HUES6 (cell line): ENCODE measurements at regions not wholly inside any gene's neighbourhood (a gene's known extent, or its start where the extent isn't known, plus 50 kb on each side); places are given as distances from the start of the nearest gene placed in this dataset.

Experiments used
- H3K27ac ChIP-seq: 2 replicates; pipeline ENCODE4 v1.7.0; 2013; ENCODE audit warnings: low read depth, mild to moderate bottlenecking, low read length, inconsistent platforms
- H3K27me3 ChIP-seq: 2 replicates; pipeline ENCODE4 v1.6.1; 2013; ENCODE audit warnings: low read length; ENCODE audit not compliant: control insufficient read depth, insufficient read depth
- H3K36me3 ChIP-seq: 2 replicates; pipeline ENCODE4 v1.6.1; 2013; ENCODE audit warnings: low read length; ENCODE audit not compliant: control insufficient read depth, insufficient read depth
- H3K4me1 ChIP-seq: 2 replicates; pipeline ENCODE4 v1.6.1; 2013; ENCODE audit warnings: low read length; ENCODE audit not compliant: control insufficient read depth, insufficient read depth
- H3K4me3 ChIP-seq: 2 replicates; pipeline ENCODE4 v1.5.1; 2013; ENCODE audit warnings: low read depth, low read length
- H3K9ac ChIP-seq: one replicate; pipeline ENCODE4 v1.6.1; 2013; ENCODE audit warnings: mild to moderate bottlenecking, low read length
- H3K9me3 ChIP-seq: 2 replicates; pipeline ENCODE4 v1.6.1; 2013; ENCODE audit warnings: low read depth, low read length; ENCODE audit not compliant: control insufficient read depth, insufficient read depth

DNA sequence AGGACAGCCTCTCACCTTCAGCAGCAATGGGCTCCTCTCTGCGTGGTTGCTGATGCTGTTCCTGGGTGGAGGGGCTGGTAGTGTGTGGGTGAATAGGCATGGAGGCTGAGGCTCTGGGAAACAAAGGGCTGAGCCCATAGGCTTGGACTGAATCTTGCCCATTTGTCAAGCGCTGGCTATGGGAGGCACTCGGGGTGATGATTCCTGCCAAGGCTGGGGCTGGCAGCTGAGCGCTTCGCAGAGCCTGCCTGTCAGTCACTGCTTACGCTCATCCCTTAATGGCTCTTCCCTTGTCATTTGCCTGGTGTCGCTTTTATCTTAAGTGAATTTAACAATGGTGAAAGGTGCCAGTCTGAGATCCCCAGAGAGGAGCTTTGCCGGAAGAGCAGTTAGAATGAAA, 353.3 kb downstream of the PBX1 start:
- Histone ChIP-seq H3K4me1 (no peaks in the 10 kb centered on the region), H3K27me3 (no peaks in the 10 kb centered on the region; the same call in 1 of the 2 replicates), H3K4me3 (no peak overlapping the region), H3K9me3 (no peaks in the 10 kb centered on the region), H3K9ac (no peak overlapping the region), H3K36me3 (no peaks in the 10 kb centered on the region), H3K27ac (no peak overlapping the region)

DNA sequence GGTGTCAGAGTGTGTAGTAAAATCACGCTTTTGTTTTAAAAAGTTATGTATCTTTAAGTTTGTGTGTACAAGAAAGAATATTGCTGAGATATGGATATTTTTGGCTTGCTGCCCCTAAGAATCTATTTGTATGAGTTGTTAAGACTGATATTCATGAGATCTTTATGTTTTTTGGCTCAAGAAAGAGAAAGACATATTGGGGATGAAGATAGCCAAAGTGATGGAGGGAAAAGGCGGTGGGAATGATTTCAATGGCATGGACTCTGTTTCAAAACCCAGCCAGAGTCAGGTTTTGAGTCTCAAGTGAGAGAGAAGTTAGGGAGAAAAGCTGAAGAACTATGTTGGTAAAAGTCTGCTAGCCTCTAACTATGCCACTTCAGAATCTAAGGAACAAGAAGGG, 351.7 kb downstream of the PBX1 start:
- no peak overlapping the region for H3K27ac ChIP-seq
- H3K4me1 ChIP-seq = no peaks in the 10 kb centered on the region
- no peaks in the 10 kb centered on the region for H3K9me3 ChIP-seq
- H3K9ac ChIP-seq = no peak overlapping the region
- no peaks in the 10 kb centered on the region for H3K36me3 ChIP-seq
- H3K4me3 ChIP-seq = no peak overlapping the region
- H3K27me3 ChIP-seq = no peaks in the 10 kb centered on the region

- H3K36me3 ChIP-seq = no peaks in the 10 kb centered on the region
- H3K27me3 ChIP-seq = no peaks in the 10 kb centered on the region
- H3K4me1 ChIP-seq = peaks cover 5% of the 10 kb centered on the region
- no peak overlapping the region for H3K4me3 ChIP-seq
- H3K27ac ChIP-seq = no peak overlapping the region
- no peaks in the 10 kb centered on the region for H3K9me3 ChIP-seq
- no peak overlapping the region for H3K9ac ChIP-seq
Observed at GRCh38 chr1:164907666-164908065, 348.7 kb downstream of the PBX1 start.

DNA sequence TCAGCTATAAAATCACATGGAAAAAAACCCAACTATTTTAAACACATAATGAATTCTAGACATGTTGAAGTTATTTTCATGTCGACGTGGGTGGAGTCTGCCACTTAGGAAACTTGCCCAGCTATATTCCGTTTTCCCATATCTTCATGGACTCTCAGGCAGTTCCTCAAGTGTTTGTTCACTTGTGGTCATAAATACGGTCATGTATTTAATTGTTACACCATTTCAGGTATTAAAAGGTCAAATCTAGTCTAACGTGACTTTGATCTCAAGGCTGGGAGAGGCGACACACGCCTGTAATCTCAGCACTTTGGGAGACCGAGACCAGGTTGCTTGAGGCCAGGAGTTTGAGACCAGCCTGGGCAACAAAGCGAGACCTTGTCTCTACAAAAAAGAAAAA, 346.9 kb downstream of the PBX1 start:
- Histone ChIP-seq H3K9me3 (no peaks in the 10 kb centered on the region), H3K9ac (no peak overlapping the region), H3K4me3 (no peak overlapping the region), H3K4me1 (peaks cover 9% of the 10 kb centered on the region), H3K27me3 (no peaks in the 10 kb centered on the region), H3K36me3 (no peaks in the 10 kb centered on the region), H3K27ac (no peak overlapping the region)

DNA sequence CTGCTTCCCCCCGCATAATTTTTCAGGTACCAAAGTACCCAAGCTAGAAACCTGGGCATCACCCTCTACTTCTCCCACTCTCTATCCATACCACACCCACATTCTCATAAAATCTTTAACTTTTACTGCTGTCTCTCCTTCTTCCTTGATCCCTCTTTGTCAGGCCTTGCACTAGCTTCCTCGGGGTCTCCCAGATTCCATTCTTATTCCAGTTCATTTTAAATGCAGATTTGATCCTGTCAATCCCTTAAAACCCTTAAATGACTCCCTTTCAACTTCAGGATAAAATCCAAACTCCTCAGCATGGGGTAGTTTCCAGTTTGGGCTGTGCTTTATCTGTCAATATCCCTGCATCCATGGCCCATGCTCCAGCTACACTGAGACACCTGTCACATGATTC, 343.5 kb downstream of the PBX1 start:
- Histone ChIP-seq H3K4me1 (peaks cover 9% of the 10 kb centered on the region), H3K4me3 (no peak overlapping the region), H3K9ac (no peak overlapping the region), H3K27me3 (no peaks in the 10 kb centered on the region), H3K27ac (no peak overlapping the region), H3K9me3 (peaks cover 3% of the 10 kb centered on the region; the same call in 1 of the 2 replicates), H3K36me3 (no peaks in the 10 kb centered on the region)
